GM06990 (cell line): ENCODE measurements at regions not wholly inside any gene's neighbourhood (a gene's known extent, or its start where the extent isn't known, plus 50 kb on each side); places are given as distances from the start of the nearest gene placed in this dataset.

Experiments used
- DNase-seq: peaks from one replicate; pipeline ENCODE4 v3.0.0-alpha.2; 2011; ENCODE audit not compliant: insufficient read length; ENCODE audit errors: extremely low read depth
- H3K27me3 ChIP-seq: replicated peaks from 2 replicates; pipeline ENCODE4 v1.6.0; 2011; ENCODE audit warnings: low read length; ENCODE audit not compliant: control insufficient read depth, insufficient read depth
- H3K36me3 ChIP-seq: 2 replicates; pipeline ENCODE4 v1.5.1; 2011; ENCODE audit warnings: low read length; ENCODE audit not compliant: control insufficient read depth, insufficient read depth
- H3K4me3 ChIP-seq: replicated peaks from 2 replicates; pipeline ENCODE4 v1.5.1; 2011; ENCODE audit warnings: low read depth, mild to moderate bottlenecking, control low read depth, low read length
- TF ChIP-seq, protein P1 (sequence below): IDR thresholded peaks from 2 replicates; pipeline ENCODE4 v1.5.1; 2011; ENCODE audit warnings: low read length, control low read depth, mild to moderate bottlenecking, inconsistent platforms; ENCODE audit not compliant: insufficient read depth, poor library complexity, severe bottlenecking

DNA sequence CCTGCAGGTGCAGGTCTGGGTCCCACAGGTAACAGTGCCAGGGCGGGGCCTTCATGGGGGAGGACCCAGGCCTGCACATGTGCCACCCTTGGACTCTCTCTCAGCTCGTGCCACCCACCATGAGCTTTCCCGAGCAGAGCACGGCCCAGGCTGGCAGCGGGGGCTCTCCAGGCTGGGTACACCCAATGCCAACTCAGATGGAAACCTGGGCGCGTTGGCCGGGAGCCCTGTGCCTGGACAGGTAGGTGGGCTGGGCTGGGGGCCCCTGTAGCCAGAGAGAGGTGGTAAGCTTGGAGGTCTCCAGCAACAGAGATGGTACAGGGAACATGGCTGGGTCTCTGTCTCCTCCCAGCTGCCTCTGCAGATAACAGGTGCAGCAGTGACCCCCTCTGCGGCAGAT is 69.9 kb upstream of the ADARB2 start:
- TF ChIP-seq, protein P1, sequence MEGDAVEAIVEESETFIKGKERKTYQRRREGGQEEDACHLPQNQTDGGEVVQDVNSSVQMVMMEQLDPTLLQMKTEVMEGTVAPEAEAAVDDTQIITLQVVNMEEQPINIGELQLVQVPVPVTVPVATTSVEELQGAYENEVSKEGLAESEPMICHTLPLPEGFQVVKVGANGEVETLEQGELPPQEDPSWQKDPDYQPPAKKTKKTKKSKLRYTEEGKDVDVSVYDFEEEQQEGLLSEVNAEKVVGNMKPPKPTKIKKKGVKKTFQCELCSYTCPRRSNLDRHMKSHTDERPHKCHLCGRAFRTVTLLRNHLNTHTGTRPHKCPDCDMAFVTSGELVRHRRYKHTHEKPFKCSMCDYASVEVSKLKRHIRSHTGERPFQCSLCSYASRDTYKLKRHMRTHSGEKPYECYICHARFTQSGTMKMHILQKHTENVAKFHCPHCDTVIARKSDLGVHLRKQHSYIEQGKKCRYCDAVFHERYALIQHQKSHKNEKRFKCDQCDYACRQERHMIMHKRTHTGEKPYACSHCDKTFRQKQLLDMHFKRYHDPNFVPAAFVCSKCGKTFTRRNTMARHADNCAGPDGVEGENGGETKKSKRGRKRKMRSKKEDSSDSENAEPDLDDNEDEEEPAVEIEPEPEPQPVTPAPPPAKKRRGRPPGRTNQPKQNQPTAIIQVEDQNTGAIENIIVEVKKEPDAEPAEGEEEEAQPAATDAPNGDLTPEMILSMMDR = no peak
- Histone ChIP-seq H3K4me3 (no peak overlapping the region), H3K27me3 (no peaks in the 10 kb centered on the region), H3K36me3 (no peaks in the 10 kb centered on the region)
- DNase-seq = no peak

DNA sequence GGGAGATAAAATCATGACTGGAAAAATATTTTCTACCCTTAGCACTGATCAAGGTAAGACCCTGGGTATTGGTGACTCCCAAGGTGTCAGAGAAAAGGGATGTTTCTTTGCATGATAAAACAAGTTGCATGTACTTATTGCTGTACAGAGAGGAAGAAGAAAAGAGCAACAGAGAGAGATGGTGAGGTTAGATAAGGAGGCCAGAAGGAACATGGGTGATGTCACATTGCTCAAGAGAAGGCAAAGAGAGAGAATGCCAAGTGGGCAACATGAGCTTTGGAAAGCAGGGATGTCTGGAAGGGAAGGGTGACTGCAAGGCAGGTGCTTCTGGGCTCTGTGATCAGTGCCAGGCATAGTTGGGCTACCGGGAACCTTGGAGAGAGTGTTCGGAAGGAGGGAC is 65.1 kb upstream of the ADARB2 start:
- no peaks in the 10 kb centered on the region for H3K36me3 ChIP-seq
- no peaks in the 10 kb centered on the region; the same call in 1 of the 2 replicates for H3K27me3 ChIP-seq
- H3K4me3 ChIP-seq = no peak overlapping the region
- DNase-seq = no peak
- TF ChIP-seq, protein P1 = no peak

DNA sequence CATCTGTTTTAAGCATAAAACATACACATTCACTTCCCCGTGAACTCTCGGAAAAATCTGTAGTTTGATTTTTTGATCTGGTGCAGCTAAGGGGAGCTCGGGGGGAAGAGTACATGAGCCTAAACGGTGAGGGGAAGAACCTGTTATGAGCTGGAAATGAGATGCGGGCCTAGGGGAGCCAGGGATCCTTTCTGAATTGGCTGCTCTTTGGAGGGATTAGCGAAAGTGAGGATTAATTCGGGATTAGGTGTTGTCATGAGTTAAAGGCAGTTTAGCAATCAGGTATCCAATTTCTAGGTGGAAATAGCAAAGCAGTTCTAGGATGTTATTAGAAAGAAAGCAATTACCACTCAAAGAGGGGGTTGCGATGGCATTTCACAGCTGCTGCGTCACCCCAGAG is 51.1 kb upstream of the ADARB2 start:
- Histone ChIP-seq H3K4me3 (no peak overlapping the region), H3K36me3 (no peaks in the 10 kb centered on the region), H3K27me3 (no peaks in the 10 kb centered on the region; the same call in 1 of the 2 replicates)
- TF ChIP-seq, protein P1 = no peak
- DNase-seq = no peak
